WI38 (cell line): ENCODE measurements at regions not wholly inside any gene's neighbourhood (a gene's known extent, or its start where the extent isn't known, plus 50 kb on each side); places are given as distances from the start of the nearest gene placed in this dataset.

ENCODE experiments used
- H3K4me3 ChIP-seq: 2 replicates; pipeline ENCODE4 v1.5.1; 2011; ENCODE audit warnings: low read depth, mild to moderate bottlenecking, control low read depth, low read length
- CTCF ChIP-seq: IDR thresholded peaks from 2 replicates; pipeline ENCODE4 v1.5.1; 2012; ENCODE audit warnings: low read depth, mild to moderate bottlenecking, control low read depth, low read length

- no peak overlapping the region for H3K4me3 ChIP-seq
- no peak for TF ChIP-seq CTCF
These were observed 441.6 kb upstream of the NAALADL2 start for GRCh38 chr3:174417573-174417972.

GRCh38 chr3:174419216-174419615, 439.9 kb upstream of the NAALADL2 start:
- no peak for TF ChIP-seq CTCF
- H3K4me3 ChIP-seq: no peak overlapping the region

GRCh38 chr3:174423936-174424335, 435.2 kb upstream of the NAALADL2 start:
- TF ChIP-seq CTCF: no peak
- H3K4me3 ChIP-seq: no peak overlapping the region

- TF ChIP-seq CTCF: no peak
- no peak overlapping the region for H3K4me3 ChIP-seq
These were observed 434.5 kb upstream of the NAALADL2 start for GRCh38 chr3:174424656-174425055.

- no peak for TF ChIP-seq CTCF
- H3K4me3 ChIP-seq: no peak overlapping the region
These were observed 433.7 kb upstream of the NAALADL2 start for GRCh38 chr3:174425422-174425821.

GRCh38 chr3:174430986-174431385, 428.1 kb upstream of the NAALADL2 start:
- H3K4me3 ChIP-seq: no peak overlapping the region
- TF ChIP-seq CTCF: no peak

- TF ChIP-seq CTCF: no peak
- no peak overlapping the region for H3K4me3 ChIP-seq
These were observed 427.4 kb upstream of the NAALADL2 start for GRCh38 chr3:174431717-174432116.

- TF ChIP-seq CTCF: no peak
- no peak overlapping the region for H3K4me3 ChIP-seq
These were observed 422.8 kb upstream of the NAALADL2 start for GRCh38 chr3:174436367-174436766.
